T-helper 1 cell (primary cell): ENCODE measurements at regions not wholly inside any gene's neighbourhood (a gene's known extent, or its start where the extent isn't known, plus 50 kb on each side); places are given as distances from the start of the nearest gene placed in this dataset.
A peak's percentile ranks its signal among the peaks of the same experiment; 100 is the strongest.
"Not testable (repeated sequence)": the region's sequence is repeated elsewhere in the genome, so short reads cannot be mapped to it uniquely, and the experiment has no call there.

Experiments used
- DNase-seq, 5 donors: peaks; one replicate each; pipeline ENCODE4 v3.0.0-alpha.2; 2012 to 2020

GRCh38 chr11:69952229-69952975, 125.7 kb upstream of the ANO1 start:
- DNase-seq, result not testable (repeated sequence)

GRCh38 chr11:69953356-69953755, 124.8 kb upstream of the ANO1 start:
- DNase-seq, result no peak

GRCh38 chr11:69954756-69955155, 123.4 kb upstream of the ANO1 start:
- DNase-seq, result no peak

DNA sequence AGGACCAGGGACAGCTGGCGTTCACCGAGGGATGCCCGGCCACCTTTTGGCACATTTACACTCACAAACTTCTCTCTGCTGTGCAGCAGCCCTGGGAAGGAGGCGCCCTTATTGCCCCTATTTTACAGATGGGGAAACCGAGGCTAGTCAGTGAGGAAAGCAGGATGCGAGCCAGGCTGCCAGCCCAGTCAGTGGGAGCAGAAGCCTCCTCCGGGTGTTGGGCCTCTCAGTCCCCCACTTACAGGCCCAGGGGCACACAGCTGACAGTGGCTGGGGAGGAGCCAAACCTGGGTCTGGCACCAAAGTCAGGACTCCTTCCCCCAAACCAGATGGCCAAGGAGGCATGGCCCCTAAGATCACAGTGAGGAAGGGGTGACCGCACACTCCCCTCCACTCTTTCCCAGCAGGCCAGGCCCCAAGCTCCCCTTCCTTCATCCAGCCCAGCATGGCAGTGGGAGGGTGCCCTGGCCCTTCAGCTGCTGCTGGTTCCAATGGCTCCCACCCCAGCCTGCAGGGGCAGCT, 121.4 kb upstream of the ANO1 start:
- DNase-seq, result no peak

- DNase-seq, result no peak
These were observed 120.3 kb upstream of the ANO1 start for GRCh38 chr11:69957849-69958248.

GRCh38 chr11:69958308-69958707, 119.8 kb upstream of the ANO1 start:
- no peak for DNase-seq

DNA sequence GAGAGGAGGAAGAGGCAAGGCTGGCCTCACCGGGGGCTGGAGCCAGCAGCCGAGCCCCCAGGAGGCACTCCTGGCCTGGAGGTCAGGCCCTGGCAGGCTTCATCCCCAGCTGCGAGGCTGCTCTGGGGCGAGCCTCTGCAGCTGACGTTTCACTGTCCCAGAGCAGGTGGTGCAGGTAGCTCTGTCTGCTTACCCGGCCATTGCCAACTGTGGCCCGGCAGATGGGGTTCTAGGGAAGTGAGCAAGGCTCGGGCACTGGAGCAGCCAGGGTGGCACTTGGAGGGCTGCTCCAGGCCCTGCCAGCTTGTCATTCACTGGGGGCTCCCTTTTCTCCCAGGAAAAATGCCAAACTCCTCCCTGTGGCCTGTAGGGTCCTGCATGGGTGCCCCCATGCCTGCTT, 118.7 kb upstream of the ANO1 start:
- DNase-seq, result no peak

DNA sequence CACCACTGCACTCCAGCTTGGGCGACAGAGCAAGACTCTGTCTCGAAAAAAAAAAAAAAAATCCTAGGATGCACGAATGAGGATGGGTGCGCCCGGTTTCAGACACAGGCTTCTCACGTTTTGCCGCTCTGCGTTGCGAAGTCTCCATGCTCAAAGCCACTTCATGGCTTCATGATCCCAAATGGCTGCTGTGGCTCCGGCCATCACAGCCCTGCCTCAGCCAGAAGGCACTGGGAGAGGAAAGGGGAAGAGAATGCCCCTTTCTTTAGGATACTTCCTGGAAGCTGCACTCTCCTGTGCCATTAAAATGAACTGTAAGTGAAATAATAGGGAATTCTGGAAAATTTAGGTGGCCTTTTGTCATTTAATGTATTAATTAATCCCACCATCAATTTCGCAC, 116.4 kb upstream of the ANO1 start:
- DNase-seq, result no peak

GRCh38 chr11:69962152-69962551, 116.0 kb upstream of the ANO1 start:
- no peak for DNase-seq

GRCh38 chr11:69963533-69964246, 114.4 kb upstream of the ANO1 start:
- DNase-seq, result no peak

GRCh38 chr11:69964247-69964643, 113.9 kb upstream of the ANO1 start:
- DNase-seq, result no peak

DNA sequence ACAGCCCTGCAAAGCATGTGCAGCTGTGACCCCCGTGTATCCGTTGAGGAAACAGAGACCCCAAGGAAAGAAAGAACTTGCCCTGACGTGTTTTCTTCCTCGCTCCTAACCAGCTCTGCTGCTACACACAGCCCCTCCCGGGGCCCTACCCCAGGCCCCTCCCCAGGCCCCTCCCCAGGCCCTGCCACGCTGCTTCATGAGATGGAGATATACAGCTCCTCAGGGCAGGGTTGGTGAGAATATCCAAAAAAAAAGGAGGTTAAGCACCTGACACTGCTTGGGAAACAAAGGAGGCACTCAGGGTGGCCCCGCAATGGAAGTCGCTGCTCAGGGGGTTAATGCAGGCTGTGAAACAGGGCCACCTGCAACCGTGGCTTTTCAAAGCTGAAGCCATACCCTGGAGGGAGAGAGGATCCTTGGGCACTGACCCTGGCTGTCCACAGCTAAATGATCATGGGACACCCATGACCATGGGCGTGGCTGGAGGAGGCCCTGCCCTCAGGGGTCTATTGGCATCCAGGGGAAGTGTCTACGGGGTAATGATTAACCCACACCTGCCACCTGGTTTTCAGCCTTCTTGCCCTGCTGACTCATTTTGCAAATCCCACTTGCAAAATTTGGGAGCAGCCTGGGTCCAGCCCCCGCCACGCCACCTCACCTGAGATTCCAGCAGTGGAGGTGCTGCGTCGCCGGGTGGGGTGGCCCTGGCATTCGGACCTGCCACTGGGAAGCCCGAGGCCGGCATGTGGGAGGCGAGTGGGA, 112.1 kb upstream of the ANO1 start:
- no peak for DNase-seq

GRCh38 chr11:69966583-69966835, 111.6 kb upstream of the ANO1 start:
- DNase-seq, result no peak

GRCh38 chr11:69966910-69967483, 111.1 kb upstream of the ANO1 start:
- DNase-seq, result no peak

- DNase-seq, result no peak
These were observed 110.6 kb upstream of the ANO1 start for GRCh38 chr11:69967484-69967883.

- no peak for DNase-seq
These were observed 109.4 kb upstream of the ANO1 start for GRCh38 chr11:69968396-69969347.

GRCh38 chr11:69969890-69970784, 108.0 kb upstream of the ANO1 start:
- DNase-seq, result no peak

DNA sequence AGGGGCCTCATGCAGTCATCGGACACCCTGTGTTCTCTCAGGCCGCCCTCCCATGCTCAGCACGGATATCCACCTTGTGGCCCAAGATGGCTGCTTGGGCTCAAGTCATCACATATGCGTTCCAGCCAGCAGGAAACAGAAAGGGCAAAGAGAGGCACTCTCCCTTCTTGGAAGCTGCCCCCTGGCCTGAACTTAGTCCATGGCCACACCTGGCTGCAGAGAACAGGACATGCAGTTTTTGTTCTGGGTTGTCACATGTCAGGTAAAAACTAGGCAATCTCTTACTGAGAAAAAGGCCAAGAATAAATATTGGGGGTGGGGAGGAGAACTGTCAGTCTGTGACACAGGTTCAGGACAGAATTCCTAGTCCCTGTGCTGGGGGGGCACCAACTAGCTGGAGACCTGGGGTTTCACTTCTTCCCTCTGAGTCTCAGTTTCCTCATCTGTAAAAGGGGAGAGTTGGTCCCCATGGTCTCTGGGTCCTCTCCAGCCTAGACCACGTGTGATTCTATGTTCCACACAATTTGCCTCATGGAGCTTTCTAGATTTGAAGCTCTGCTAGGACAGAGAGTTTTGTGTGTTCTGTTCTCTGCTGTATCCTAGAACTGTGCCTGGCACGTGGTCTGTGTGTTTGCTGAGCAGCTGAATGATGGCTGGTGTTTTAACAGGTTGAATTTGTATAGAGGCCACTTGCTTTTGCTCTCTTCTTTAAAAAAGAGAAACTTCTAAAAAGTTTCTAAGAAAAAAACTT, 107.2 kb upstream of the ANO1 start:
- DNase-seq, result no peak

DNA sequence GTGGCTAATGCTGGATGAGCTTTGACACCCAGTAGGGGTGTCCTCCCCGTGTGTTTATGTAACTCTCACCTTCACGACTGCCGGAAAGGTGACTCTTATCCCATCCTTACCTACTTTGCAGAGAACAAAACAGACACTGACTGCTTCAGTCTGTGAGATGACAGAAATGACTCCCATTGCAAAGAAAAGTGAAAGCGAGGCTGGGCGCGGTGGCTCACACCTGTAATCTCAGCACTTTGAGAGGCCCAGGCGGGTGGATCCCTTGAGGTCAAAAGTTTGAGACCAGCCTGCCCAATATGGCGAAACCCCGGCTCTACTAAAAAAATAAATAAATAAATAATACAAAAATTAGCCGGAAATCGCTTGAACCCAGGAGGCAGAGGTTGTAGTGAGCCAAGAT, 106.4 kb upstream of the ANO1 start:
- no peak for DNase-seq

- DNase-seq, result peak in 1 of 5 donors; percentile 32
These were observed 105.7 kb upstream of the ANO1 start for GRCh38 chr11:69972351-69972802.
